Fibroblast of mammary gland (primary cell): ENCODE measurements at regions not wholly inside any gene's neighbourhood (a gene's known extent, or its start where the extent isn't known, plus 50 kb on each side); places are given as distances from the start of the nearest gene placed in this dataset.

Experiments used
- DNase-seq: peaks from one replicate; pipeline ENCODE4 v3.0.0-alpha.2; 2010; ENCODE audit warnings: low read depth
- H3K4me3 ChIP-seq: 2 replicates; pipeline ENCODE4 v1.5.1; 2011; ENCODE audit warnings: low read depth, mild to moderate bottlenecking, low read length, moderate library complexity; ENCODE audit not compliant: control insufficient read depth
- CTCF ChIP-seq: conservative IDR thresholded peaks from 2 replicates; pipeline ENCODE4 v1.5.1; 2011; ENCODE audit warnings: low read depth, low read length, inconsistent platforms; ENCODE audit not compliant: control insufficient read depth, insufficient read depth

GRCh38 chr20:7147220-7147601 is 379.7 kb downstream of the BMP2 start:
- H3K4me3 ChIP-seq, result no peak overlapping the region
- DNase-seq, result no peak
- TF ChIP-seq CTCF, result no peak

- no peak overlapping the region for H3K4me3 ChIP-seq
- TF ChIP-seq CTCF, result no peak
- DNase-seq, result no peak
Observed at GRCh38 chr20:7151676-7152470, 384.4 kb downstream of the BMP2 start.

DNA sequence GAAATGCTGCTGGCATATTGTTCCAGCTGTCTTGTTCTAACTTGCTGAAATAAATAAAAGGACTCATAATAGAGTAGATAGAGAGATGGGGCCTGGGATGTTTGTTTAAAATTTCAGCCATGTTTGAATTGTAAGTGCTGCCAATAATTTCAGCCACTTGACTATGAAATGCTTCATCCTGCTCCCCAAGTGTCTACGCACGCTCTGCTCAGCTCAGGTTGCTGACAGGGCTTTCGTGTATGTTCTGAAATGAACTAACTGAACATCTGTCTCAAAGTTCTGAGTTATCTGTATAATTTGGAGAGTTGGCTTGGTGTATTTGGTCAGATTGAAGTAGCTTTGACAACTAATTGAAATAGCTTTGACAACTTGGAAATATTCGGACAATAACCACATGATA is 387.8 kb downstream of the BMP2 start:
- DNase-seq, result no peak

DNA sequence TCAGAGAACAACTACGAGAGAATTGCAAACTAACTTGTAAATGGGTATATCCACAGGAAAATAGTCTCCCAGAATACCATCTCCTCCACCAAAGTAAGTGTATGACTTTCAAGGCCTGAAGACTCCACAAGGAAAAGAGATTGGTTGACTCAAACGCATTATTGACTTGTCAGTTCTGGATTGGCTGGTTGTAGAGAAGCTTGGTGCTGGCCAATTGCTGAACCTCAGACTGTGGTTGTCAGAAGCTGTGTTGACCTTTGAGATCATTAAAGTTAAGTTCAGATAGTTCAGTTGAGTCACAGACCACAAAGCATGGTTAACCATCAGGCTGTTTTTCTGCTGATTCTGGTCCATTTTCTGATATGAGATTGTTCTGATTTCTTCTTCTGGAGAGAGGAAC is 388.3 kb downstream of the BMP2 start:
- no peak for TF ChIP-seq CTCF
- peak; percentile 11 for DNase-seq
- no peak overlapping the region for H3K4me3 ChIP-seq

More for the DNA sequence above, 387.8 kb downstream of the BMP2 start:
- H3K4me3 ChIP-seq, result no peak overlapping the region
- no peak for TF ChIP-seq CTCF

DNA sequence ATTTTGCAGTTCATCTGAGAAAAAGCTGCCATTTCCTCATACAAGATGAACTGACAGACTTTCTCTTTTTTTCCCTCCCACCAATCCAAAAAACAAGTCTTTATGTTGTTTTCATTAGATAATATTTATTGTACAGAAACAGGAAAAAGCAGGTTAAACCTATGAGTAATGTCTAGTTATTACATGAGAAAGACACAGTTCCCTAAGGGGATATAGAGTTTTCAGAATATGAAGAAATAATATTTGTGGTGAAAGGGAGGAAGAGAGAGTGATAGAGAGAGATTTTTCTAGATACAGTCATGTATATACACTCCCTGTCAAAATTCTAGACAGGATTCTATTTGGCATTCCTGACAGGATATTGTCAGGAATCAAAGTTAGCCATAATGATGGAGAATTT is 392.4 kb downstream of the BMP2 start:
- H3K4me3 ChIP-seq, result no peak overlapping the region
- DNase-seq, result no peak
- TF ChIP-seq CTCF, result no peak

DNA sequence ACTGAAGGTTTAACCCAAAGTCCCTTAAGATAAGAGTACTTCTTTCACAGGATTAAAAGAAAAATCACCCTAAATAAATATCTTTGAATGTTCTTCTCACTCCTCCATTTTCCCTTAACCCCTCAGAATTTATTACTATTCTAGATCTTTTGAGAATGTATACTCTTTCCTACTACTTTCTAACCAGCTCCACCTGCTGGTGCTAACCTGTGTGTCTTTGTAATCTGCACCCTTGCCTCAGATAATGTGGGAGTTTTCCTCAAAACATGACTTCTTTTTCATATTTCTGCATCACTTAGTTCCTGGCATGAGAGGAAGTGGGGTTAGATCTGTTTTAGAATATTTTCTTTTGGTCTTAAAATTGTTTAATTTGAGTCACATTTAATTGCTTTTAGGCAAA is 394.2 kb downstream of the BMP2 start:
- no peak overlapping the region for H3K4me3 ChIP-seq
- DNase-seq, result no peak
- peak; percentile 12 for TF ChIP-seq CTCF

DNA sequence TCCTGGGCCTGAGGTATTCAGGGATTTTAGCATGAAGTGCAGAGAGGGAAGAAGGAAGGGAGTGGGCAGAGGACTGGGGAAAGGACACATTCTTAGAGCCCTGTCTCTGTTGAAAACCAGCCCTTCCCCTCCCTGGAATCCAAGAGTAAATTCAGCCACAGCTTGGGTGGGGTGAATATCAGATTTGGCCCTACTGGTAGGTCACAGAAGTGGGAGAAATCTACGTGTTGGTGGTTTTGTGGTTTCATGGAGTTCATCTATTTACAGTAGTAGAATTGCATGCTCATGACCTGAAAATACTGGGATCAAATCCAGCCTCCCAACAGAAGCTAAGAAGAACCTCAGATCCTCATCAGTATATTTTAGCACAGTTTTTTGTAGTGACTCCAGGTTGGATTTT is 404.4 kb downstream of the BMP2 start:
- no peak for TF ChIP-seq CTCF
- H3K4me3 ChIP-seq, result no peak overlapping the region
- DNase-seq, result no peak
